Suprapubic skin (tissue), 4 donors: ENCODE measurements at regions not wholly inside any gene's neighbourhood (a gene's known extent, or its start where the extent isn't known, plus 50 kb on each side); places are given as distances from the start of the nearest gene placed in this dataset.

Source experiments
- DNase-seq, 2 donors: peaks; one replicate each; pipeline ENCODE4 v3.0.0-alpha.2; 2019; ENCODE audit warnings: low spot score in 2 of 2
- H3K27ac ChIP-seq: fragments of 200-600 bp; sonication (generic); one replicate; pipeline ENCODE4 v1.5.1; 2019
- H3K27me3 ChIP-seq: fragments of 200-600 bp; sonication (generic); one replicate; pipeline ENCODE4 v1.5.1; 2019
- H3K36me3 ChIP-seq: fragments of 200-600 bp; sonication (generic); one replicate; pipeline ENCODE4 v1.5.1; 2019
- H3K4me1 ChIP-seq: fragments of 200-600 bp; sonication (generic); one replicate; pipeline ENCODE4 v1.5.1; 2019
- H3K4me3 ChIP-seq: fragments of 200-600 bp; sonication (generic); one replicate; pipeline ENCODE4 v1.5.1; 2019; ENCODE audit warnings: mild to moderate bottlenecking
- H3K9me3 ChIP-seq: fragments of 200-600 bp; sonication (generic); one replicate; pipeline ENCODE4 v1.5.1; 2019
- CTCF ChIP-seq, 2 donors: fragments of 200-600 bp in 1 of 2; fragments of 450-650 bp in 1 of 2; sonication (generic) in 1 of 2; IDR thresholded peaks; one replicate each; pipeline ENCODE4 v1.5.1; 2016 to 2019; ENCODE audit warnings: antibody characterized with exemption in 2 of 2, mild to moderate bottlenecking in 1 of 2, moderate library complexity in 1 of 2
- EP300 ChIP-seq: sonication (generic); formaldehyde crosslinking; IDR thresholded peaks from one replicate; pipeline ENCODE4 v1.6.1; 2017; ENCODE audit warnings: antibody characterized with exemption
- POLR2A ChIP-seq, 2 donors: fragments of 450-650 bp; IDR thresholded peaks; one replicate each; pipeline ENCODE4 v1.6.1; 2017; ENCODE audit warnings: antibody characterized with exemption in 2 of 2, mild to moderate bottlenecking in 2 of 2, moderate library complexity in 2 of 2
- POLR2AphosphoS5 ChIP-seq, 3 donors: sonication (generic); formaldehyde crosslinking; IDR thresholded peaks; one replicate each; pipeline ENCODE4 v1.6.1; 2017; ENCODE audit warnings: antibody characterized with exemption in 3 of 3
- WGBS: methylation state at CpG from one replicate; pipeline ENCODE4 v1.1.5; 2018; 5-methylcytosine and 5-hydroxymethylcytosine counted together

- Histone ChIP-seq H3K9me3 (no peaks in the 10 kb centered on the region), H3K36me3 (no peaks in the 10 kb centered on the region), H3K27me3 (peaks cover 58% of the 10 kb centered on the region), H3K4me3 (no peak overlapping the region), H3K4me1 (peaks cover 3% of the 10 kb centered on the region), H3K27ac (no peak overlapping the region)
- WGBS: 83% methylated on average over 6 of the region's 6 CpGs
- TF ChIP-seq CTCF (IDR thresholded peaks at IDR 0.05) (no peak), EP300 (no peak), POLR2A (IDR thresholded peaks at IDR 0.05) (no peak), POLR2AphosphoS5 (IDR thresholded peaks at IDR 0.05) (no peak)
- DNase-seq: no peak
Measured at GRCh38 chr17:45689451-45689850, 94.7 kb upstream of the CRHR1 start.

- Histone ChIP-seq H3K9me3 (no peaks in the 10 kb centered on the region), H3K27ac (no peak overlapping the region), H3K4me3 (no peak overlapping the region), H3K27me3 (peaks cover 63% of the 10 kb centered on the region), H3K36me3 (no peaks in the 10 kb centered on the region), H3K4me1 (peaks cover 3% of the 10 kb centered on the region)
- DNase-seq: no peak
- no peak for TF ChIP-seq EP300
- TF ChIP-seq POLR2AphosphoS5 (IDR thresholded peaks at IDR 0.05): no peak
- no peak for TF ChIP-seq POLR2A (IDR thresholded peaks at IDR 0.05)
- no peak for TF ChIP-seq CTCF (IDR thresholded peaks at IDR 0.05)
- 49% methylated on average over 13 of the region's 13 CpGs for WGBS
Measured at GRCh38 chr17:45690625-45691275, 93.4 kb upstream of the CRHR1 start.

GRCh38 chr17:45692661-45693060, 91.5 kb upstream of the CRHR1 start:
- H3K27me3 ChIP-seq: peaks cover 59% of the 10 kb centered on the region
- TF ChIP-seq POLR2A (IDR thresholded peaks at IDR 0.05) (no peak), POLR2AphosphoS5 (IDR thresholded peaks at IDR 0.05) (no peak), CTCF (IDR thresholded peaks at IDR 0.05) (no peak), EP300 (no peak)
- H3K36me3 ChIP-seq: no peaks in the 10 kb centered on the region
- H3K9me3 ChIP-seq: no peaks in the 10 kb centered on the region
- no peak overlapping the region for H3K4me3 ChIP-seq
- 55% methylated on average over 4 of the region's 4 CpGs for WGBS
- DNase-seq: no peak
- peaks cover 3% of the 10 kb centered on the region for H3K4me1 ChIP-seq
- no peak overlapping the region for H3K27ac ChIP-seq

- H3K9me3 ChIP-seq: no peaks in the 10 kb centered on the region
- H3K27me3 ChIP-seq: peaks cover 54% of the 10 kb centered on the region
- no peak overlapping the region for H3K27ac ChIP-seq
- TF ChIP-seq POLR2A (IDR thresholded peaks at IDR 0.05) (no peak), EP300 (no peak), POLR2AphosphoS5 (IDR thresholded peaks at IDR 0.05) (no peak), CTCF (IDR thresholded peaks at IDR 0.05) (no peak)
- H3K4me3 ChIP-seq: no peak overlapping the region
- no peaks in the 10 kb centered on the region for H3K36me3 ChIP-seq
- no peak for DNase-seq
- peaks cover 3% of the 10 kb centered on the region for H3K4me1 ChIP-seq
Measured at GRCh38 chr17:45693792-45694191, 90.3 kb upstream of the CRHR1 start.

GRCh38 chr17:45696442-45696841, 87.7 kb upstream of the CRHR1 start:
- Histone ChIP-seq H3K4me3 (no peak overlapping the region), H3K9me3 (no peaks in the 10 kb centered on the region), H3K4me1 (no peaks in the 10 kb centered on the region), H3K27ac (no peak overlapping the region), H3K27me3 (peaks cover 38% of the 10 kb centered on the region), H3K36me3 (no peaks in the 10 kb centered on the region)
- TF ChIP-seq CTCF (IDR thresholded peaks at IDR 0.05): no peak
- TF ChIP-seq EP300: no peak
- no peak for TF ChIP-seq POLR2A (IDR thresholded peaks at IDR 0.05)
- no peak for TF ChIP-seq POLR2AphosphoS5 (IDR thresholded peaks at IDR 0.05)
- DNase-seq: no peak
